WI38 (cell line): ENCODE measurements at regions not wholly inside any gene's neighbourhood (a gene's known extent, or its start where the extent isn't known, plus 50 kb on each side); places are given as distances from the start of the nearest gene placed in this dataset.

ENCODE experiments used
- H3K4me3 ChIP-seq: 2 replicates; pipeline ENCODE4 v1.5.1; 2011; ENCODE audit warnings: low read depth, mild to moderate bottlenecking, control low read depth, low read length
- CTCF ChIP-seq: IDR thresholded peaks from 2 replicates; pipeline ENCODE4 v1.5.1; 2012; ENCODE audit warnings: low read depth, mild to moderate bottlenecking, control low read depth, low read length

- no peak for TF ChIP-seq CTCF
- no peak overlapping the region for H3K4me3 ChIP-seq
Measured at GRCh38 chr10:131431533-131431932, 120.0 kb upstream of the TCERG1L start.

- TF ChIP-seq CTCF = no peak
- no peak overlapping the region for H3K4me3 ChIP-seq
Measured at GRCh38 chr10:131431978-131432690, 120.6 kb upstream of the TCERG1L start.

GRCh38 chr10:131433568-131433967, 122.0 kb upstream of the TCERG1L start:
- no peak for TF ChIP-seq CTCF
- no peak overlapping the region for H3K4me3 ChIP-seq

GRCh38 chr10:131435232-131435631, 123.7 kb upstream of the TCERG1L start:
- no peak overlapping the region for H3K4me3 ChIP-seq
- no peak for TF ChIP-seq CTCF

- no peak overlapping the region for H3K4me3 ChIP-seq
- no peak for TF ChIP-seq CTCF
Measured at GRCh38 chr10:131435760-131436457, 124.4 kb upstream of the TCERG1L start.

GRCh38 chr10:131436458-131436857, 124.9 kb upstream of the TCERG1L start:
- TF ChIP-seq CTCF = no peak

More at GRCh38 chr10:131436458-131436857, 124.9 kb upstream of the TCERG1L start:
- no peak overlapping the region for H3K4me3 ChIP-seq
